ENCODE measurements at regions not wholly inside any gene's neighbourhood (a gene's known extent, or its start where the extent isn't known, plus 50 kb on each side); places are given as distances from the start of the nearest gene placed in this dataset.
A peak's percentile ranks its signal among the peaks of the same experiment; 100 is the strongest.

DNA sequence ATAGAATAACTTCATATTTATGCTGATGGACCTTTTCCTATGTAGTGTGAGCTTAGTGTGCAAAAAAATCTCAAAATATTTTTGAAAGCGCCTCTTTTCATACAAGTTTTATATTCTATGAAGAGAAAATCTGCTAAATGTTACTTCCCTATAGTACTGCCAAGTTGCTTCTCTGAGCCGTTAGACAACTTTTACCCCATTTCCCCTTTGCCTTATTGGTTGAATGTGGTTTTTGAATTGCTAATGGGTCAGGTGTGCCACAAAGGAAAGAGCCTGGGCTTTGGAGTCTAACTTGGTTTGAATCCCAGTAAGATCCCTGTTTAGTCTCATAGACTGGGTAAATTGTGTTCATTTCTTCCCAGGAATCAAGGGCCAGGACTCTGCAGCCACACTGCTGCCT lies 261.5 kb downstream of the SNX10 start:
- Histone ChIP-seq H3K27ac (no peak overlapping the region), H3K4me3 (no peak overlapping the region), H3K36me3 (replicated peaks in 1 of 2; ENCODE audit: insufficient read depth in 1 of 2, low read depth in 2 of 2) (no peaks in the 10 kb centered on the region), H3K4me1 (peaks cover 15% of the 10 kb centered on the region), H3K9me3 (no peaks in the 10 kb centered on the region), H3K27me3 (no peaks in the 10 kb centered on the region)
- ATAC-seq (no peak), DNase-seq (no peak)
- 45 to 60% methylated on average over 2 of the region's 2 CpGs for WGBS, 2 donors
- intact Hi-C loops (cut with DNase I): no loop called here
- no peak for TF ChIP-seq POLR2A (IDR thresholded peaks at IDR 0.05)
- TF ChIP-seq, protein P1, sequence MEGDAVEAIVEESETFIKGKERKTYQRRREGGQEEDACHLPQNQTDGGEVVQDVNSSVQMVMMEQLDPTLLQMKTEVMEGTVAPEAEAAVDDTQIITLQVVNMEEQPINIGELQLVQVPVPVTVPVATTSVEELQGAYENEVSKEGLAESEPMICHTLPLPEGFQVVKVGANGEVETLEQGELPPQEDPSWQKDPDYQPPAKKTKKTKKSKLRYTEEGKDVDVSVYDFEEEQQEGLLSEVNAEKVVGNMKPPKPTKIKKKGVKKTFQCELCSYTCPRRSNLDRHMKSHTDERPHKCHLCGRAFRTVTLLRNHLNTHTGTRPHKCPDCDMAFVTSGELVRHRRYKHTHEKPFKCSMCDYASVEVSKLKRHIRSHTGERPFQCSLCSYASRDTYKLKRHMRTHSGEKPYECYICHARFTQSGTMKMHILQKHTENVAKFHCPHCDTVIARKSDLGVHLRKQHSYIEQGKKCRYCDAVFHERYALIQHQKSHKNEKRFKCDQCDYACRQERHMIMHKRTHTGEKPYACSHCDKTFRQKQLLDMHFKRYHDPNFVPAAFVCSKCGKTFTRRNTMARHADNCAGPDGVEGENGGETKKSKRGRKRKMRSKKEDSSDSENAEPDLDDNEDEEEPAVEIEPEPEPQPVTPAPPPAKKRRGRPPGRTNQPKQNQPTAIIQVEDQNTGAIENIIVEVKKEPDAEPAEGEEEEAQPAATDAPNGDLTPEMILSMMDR (IDR thresholded peaks at IDR 0.05): no peak

DNA sequence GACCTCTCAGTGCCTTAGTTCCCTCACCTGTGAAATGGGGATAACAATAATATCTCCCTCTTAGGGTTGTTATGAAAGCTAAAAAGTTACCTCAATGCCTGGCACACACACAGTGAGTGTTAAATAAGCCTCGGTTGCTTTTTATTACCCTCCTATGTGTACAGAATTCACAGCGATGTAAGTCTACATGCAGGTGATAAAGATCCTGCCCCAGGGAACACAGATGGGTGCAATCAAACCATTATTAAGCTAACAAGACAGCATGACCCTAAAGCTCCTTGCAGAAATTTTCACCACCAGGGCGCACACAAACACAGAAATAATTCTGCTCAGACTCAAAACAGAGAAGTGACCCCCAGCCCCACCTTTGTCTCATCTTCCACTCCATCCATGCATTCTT lies 261.9 kb downstream of the SNX10 start:
- Histone ChIP-seq H3K4me3 (no peak overlapping the region), H3K27ac (no peak overlapping the region), H3K4me1 (peaks cover 15% of the 10 kb centered on the region), H3K27me3 (no peaks in the 10 kb centered on the region), H3K9me3 (no peaks in the 10 kb centered on the region), H3K36me3 (replicated peaks in 1 of 2; ENCODE audit: insufficient read depth in 1 of 2, low read depth in 2 of 2) (no peaks in the 10 kb centered on the region)
- 66 to 75% methylated on average over 3 of the region's 3 CpGs for WGBS, 2 donors
- DNase-seq (no peak), ATAC-seq (no peak)
- intact Hi-C loops (cut with DNase I): no loop called here
- TF ChIP-seq, protein P1 (IDR thresholded peaks at IDR 0.05): no peak
- TF ChIP-seq POLR2A (IDR thresholded peaks at IDR 0.05): no peak

DNA sequence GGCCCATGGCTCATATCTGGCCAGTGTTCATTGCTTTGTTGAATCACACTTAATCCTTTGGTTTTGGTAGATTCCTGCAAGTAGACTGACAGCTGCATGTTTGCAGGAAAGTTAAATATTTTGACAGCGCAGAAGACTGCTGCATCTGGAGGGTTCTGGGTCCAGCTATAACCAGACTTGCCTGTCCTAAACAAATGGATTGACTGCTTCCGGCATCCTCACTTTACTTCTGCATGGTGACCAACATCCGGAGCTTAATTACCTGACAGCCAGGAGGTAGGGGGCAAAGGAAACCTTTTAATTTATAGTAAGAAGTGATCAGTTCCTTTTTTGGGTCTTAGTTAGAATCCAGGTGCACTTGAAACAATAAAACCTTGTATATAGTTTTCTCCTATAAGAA lies 263.3 kb downstream of the SNX10 start:
- no peak for TF ChIP-seq POLR2A (IDR thresholded peaks at IDR 0.05)
- TF ChIP-seq, protein P1 (IDR thresholded peaks at IDR 0.05): no peak
- 74 to 85% methylated on average over 3 of the region's 3 CpGs for WGBS, 2 donors
- no peak for DNase-seq

DNA sequence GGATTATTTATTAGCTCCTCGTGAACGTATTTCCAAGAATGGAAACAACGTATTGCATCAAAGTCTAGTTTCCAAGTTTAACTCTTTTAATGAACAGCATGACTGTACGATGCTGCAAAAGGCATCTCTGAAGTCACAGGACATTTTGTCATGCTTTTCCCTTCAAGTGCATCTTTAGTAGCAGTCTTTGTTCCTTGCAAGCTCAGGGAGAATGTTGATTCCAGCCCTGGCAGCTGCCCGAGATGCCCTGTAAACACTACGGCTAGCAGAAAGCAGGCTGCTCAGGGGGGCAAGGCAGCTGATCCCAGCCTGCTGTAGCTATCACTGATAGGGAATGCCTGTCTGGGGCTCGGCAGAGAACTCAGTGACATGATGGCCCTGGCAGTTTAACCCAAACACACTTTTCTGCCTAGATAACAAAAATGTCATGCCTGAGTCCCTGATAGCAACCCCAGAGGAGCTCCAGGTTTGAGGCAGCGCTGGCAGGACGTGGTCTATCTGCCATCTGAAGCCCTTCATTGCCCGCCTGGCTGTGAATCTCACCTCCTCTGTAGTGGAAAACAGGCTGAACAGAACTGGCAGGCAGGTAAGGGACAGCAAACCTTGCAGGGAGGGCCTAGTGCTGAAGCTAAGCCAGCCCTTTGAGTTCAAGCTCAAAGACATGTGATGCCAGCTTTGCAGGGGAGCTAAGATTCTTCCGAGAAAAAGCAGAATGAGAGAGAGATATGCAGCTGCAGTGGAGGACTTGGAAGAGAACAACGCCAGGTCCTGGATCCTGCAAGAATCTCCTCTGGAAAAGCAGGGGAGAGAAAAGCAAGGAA lies 264.6 kb downstream of the SNX10 start:
- Histone ChIP-seq H3K27me3 (no peaks in the 10 kb centered on the region), H3K4me3 (no peak overlapping the region), H3K4me1 (peaks cover 8% of the 10 kb centered on the region), H3K27ac (no peak overlapping the region), H3K9me3 (no peaks in the 10 kb centered on the region), H3K36me3 (replicated peaks in 1 of 2; ENCODE audit: insufficient read depth in 1 of 2, low read depth in 2 of 2) (no peaks in the 10 kb centered on the region)
- TF ChIP-seq, protein P1 (IDR thresholded peaks at IDR 0.05): no peak
- no peak for TF ChIP-seq POLR2A (IDR thresholded peaks at IDR 0.05)
- intact Hi-C loops (cut with DNase I): no loop called here
- no peak for ATAC-seq
- DNase-seq: peak in 1 of 4 donors; percentile 6
- 38 to 52% methylated on average over 8 to 12 of the region's 12 CpGs for WGBS, 2 donors

More for the DNA sequence above, 263.3 kb downstream of the SNX10 start:
- Histone ChIP-seq H3K4me1 (peaks cover 8% of the 10 kb centered on the region), H3K4me3 (no peak overlapping the region), H3K9me3 (no peaks in the 10 kb centered on the region), H3K36me3 (replicated peaks in 1 of 2; ENCODE audit: insufficient read depth in 1 of 2, low read depth in 2 of 2) (no peaks in the 10 kb centered on the region), H3K27me3 (no peaks in the 10 kb centered on the region), H3K27ac (no peak overlapping the region)
- intact Hi-C loops (cut with DNase I): no loop called here
- ATAC-seq: no peak
